ENCODE measurements at regions not wholly inside any gene's neighbourhood (a gene's known extent, or its start where the extent isn't known, plus 50 kb on each side); places are given as distances from the start of the nearest gene placed in this dataset.

DNA sequence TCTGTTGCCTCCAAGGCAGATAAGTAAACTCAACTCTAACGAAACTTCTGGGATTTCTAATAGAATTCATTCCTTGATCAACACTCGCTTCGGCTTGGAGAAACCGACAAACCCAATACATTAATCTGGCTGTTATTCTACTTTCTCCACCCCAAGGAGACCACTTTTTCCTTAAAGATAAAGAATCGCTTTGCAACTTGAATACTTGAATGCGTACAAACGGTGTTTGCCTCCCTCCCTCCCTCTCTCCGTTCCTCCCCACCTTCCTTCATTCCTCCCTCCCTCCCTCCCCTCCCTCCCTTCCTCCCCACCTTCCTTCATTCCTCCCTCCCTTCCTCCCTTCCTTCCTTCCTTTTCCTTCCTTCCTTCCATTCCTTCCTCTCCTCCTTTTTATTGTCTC, 432.6 kb downstream of the HAPSTR1 start:
- DNase-seq (ENCODE audit: low read depth), result no peak
- TF ChIP-seq, protein P1, sequence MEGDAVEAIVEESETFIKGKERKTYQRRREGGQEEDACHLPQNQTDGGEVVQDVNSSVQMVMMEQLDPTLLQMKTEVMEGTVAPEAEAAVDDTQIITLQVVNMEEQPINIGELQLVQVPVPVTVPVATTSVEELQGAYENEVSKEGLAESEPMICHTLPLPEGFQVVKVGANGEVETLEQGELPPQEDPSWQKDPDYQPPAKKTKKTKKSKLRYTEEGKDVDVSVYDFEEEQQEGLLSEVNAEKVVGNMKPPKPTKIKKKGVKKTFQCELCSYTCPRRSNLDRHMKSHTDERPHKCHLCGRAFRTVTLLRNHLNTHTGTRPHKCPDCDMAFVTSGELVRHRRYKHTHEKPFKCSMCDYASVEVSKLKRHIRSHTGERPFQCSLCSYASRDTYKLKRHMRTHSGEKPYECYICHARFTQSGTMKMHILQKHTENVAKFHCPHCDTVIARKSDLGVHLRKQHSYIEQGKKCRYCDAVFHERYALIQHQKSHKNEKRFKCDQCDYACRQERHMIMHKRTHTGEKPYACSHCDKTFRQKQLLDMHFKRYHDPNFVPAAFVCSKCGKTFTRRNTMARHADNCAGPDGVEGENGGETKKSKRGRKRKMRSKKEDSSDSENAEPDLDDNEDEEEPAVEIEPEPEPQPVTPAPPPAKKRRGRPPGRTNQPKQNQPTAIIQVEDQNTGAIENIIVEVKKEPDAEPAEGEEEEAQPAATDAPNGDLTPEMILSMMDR (IDR thresholded peaks at IDR 0.05; ENCODE audit: low read depth, low read length, missing control alignments), result no peak
- no peak overlapping the region for H3K4me3 ChIP-seq (ENCODE audit: low read depth, low read length)

- no peak overlapping the region for H3K4me3 ChIP-seq (ENCODE audit: low read depth, low read length)
- TF ChIP-seq, protein P1 (IDR thresholded peaks at IDR 0.05; ENCODE audit: low read depth, low read length, missing control alignments), result no peak
- DNase-seq (ENCODE audit: low read depth), result no peak
Measured at GRCh38 chr16:9525037-9525436, 433.6 kb downstream of the HAPSTR1 start.

DNA sequence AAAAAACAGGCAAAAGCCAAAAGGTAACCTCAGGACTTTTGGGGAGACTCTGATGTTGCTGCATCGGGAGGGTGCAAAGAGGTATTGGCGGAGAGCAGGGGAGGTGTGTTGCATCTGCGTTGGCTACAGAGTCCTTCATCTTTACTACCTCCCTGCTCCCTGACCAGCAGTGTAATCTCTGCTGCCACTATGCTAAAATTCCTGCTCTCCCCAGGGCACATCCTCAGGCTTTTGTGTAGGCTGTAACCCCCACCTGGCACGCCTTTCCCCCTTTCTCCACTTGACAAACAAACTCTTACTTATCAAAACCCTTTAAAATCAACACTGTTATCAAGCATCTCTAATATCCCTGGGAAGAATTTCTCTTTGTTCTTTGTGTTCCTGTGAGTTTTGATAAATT, 435.3 kb downstream of the HAPSTR1 start:
- DNase-seq (ENCODE audit: low read depth), result no peak

DNA sequence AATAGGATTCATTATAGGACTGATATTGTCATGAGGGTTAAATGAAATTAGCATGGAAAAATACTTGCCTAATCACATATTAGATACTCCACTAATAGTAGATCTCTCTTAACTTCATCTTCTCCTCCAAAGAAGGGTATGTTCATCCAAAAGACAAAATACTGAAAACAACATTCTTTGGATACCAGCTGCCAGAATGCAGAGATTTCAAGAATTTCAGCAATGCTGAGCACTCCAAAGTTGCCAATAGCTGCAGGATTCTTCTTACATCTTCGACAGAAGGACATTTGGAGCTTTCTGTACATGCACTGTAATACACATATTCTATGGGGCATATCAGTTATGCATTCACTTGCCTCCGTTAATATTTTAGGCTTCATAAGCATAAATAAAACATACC, 436.5 kb downstream of the HAPSTR1 start:
- DNase-seq (ENCODE audit: low read depth), result no peak
- H3K4me3 ChIP-seq (ENCODE audit: low read depth, low read length), result no peak overlapping the region

More for the DNA sequence above, 435.3 kb downstream of the HAPSTR1 start:
- no peak overlapping the region for H3K4me3 ChIP-seq (ENCODE audit: low read depth, low read length)
- TF ChIP-seq, protein P1 (IDR thresholded peaks at IDR 0.05; ENCODE audit: low read depth, low read length, missing control alignments), result no peak

DNA sequence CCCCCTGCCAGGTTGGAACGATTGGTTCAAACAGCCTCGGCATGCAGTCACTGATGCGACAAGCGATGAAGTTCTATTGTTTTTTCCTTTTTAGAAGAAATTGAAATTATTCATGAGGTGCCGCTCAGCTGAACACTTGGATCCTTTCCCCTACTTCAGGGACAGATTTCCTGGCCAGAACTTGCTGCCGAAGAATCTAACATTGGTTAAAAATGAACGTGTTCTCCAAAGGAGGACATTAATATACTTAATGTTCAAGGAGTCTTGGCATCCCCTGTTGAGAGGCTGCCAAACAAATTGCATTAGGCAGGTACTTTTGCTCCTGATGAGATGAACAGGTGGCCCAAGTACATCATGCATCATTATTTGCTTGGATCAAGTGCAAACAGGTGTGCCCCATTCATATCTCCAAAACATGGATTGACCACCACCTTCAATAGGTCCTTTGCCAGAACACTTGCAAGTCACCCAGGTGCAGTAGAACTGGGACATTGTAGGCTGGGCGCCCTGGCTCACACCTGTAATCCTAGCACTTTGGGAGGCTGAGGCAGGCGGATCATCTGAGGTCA, 437.2 kb downstream of the HAPSTR1 start:
- H3K4me3 ChIP-seq (ENCODE audit: low read depth, low read length), result no peak overlapping the region
- TF ChIP-seq, protein P1 (IDR thresholded peaks at IDR 0.05; ENCODE audit: low read depth, low read length, missing control alignments), result no peak
- no peak for DNase-seq (ENCODE audit: low read depth)

More for the DNA sequence above, 436.5 kb downstream of the HAPSTR1 start:
- TF ChIP-seq, protein P1 (IDR thresholded peaks at IDR 0.05; ENCODE audit: low read depth, low read length, missing control alignments), result no peak

DNA sequence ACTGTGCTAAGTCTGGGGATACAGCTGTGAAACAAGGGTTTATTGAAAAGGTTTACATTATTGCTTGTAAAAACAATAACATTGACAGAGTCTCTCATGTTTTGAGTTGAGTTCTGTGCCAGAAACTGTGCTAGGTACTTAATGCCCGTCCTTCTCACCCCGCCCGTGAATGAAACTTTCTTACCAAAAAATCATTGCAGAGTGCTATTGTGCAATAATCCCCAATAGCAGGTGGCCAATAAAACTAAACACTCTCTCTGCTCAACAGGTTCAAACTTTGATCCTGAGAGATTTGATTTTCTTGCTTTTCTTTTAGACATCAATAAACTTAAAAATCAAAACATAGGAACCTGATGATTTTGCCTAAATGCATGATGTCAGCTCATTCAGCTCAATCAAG, 441.6 kb downstream of the HAPSTR1 start:
- DNase-seq (ENCODE audit: low read depth), result no peak
- TF ChIP-seq, protein P1 (IDR thresholded peaks at IDR 0.05; ENCODE audit: low read depth, low read length, missing control alignments), result no peak
- H3K4me3 ChIP-seq (ENCODE audit: low read depth, low read length), result no peak overlapping the region

DNA sequence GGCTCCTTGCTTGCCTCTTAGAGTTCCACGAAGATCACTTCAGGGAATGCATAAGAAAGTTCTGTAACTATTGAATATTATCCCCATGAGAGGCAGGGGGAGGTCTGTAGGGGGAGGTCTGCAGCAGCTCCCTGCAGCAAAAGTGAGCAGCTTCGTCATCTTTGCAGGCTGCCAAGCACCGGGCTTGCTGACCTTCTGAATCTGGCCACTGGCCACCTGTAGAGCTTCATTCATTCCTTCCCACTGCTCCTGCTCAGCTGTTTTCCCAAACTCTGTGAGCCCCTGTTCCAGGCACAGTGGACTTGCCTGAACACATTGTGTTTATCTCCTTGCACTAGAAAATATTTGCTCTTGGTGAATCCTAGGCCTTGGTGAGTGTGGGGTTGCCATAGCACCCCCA, 443.3 kb downstream of the HAPSTR1 start:
- DNase-seq (ENCODE audit: low read depth), result no peak
- TF ChIP-seq, protein P1 (IDR thresholded peaks at IDR 0.05; ENCODE audit: low read depth, low read length, missing control alignments), result no peak
- H3K4me3 ChIP-seq (ENCODE audit: low read depth, low read length), result no peak overlapping the region

Measured in GM12864 (cell line).